ENCODE measurements at regions not wholly inside any gene's neighbourhood (a gene's known extent, or its start where the extent isn't known, plus 50 kb on each side); places are given as distances from the start of the nearest gene placed in this dataset.

GRCh38 chr14:61226015-61226654 lies 55.0 kb downstream of the TMEM30B start:
- intact Hi-C loops (cut with DNase I; ENCODE audit: low total_unique reads) = no loop called here
- Histone ChIP-seq H3K4me3 (no peak overlapping the region), H3K36me3 (no peaks in the 10 kb centered on the region), H3K9me3 (no peaks in the 10 kb centered on the region), H3K27me3 (replicated peaks in 1 of 7) (peaks cover 0 to 34% (median 0%) of the 10 kb centered on the region in 7 donors), H3K4me1 (no peaks in the 10 kb centered on the region), H3K27ac (no peak overlapping the region)
- WGBS, 5 donors = 35 to 75% (median 59%) methylated on average over 5 of the region's 5 CpGs
- no peak for TF ChIP-seq POLR2AphosphoS5 (IDR thresholded peaks at IDR 0.05)
- TF ChIP-seq CTCF (IDR thresholded peaks at IDR 0.05 in 8 of 11, conservative IDR thresholded peaks at IDR 0.05 in 3 of 11) = no peak
- TF ChIP-seq POLR2A (IDR thresholded peaks at IDR 0.05) = no peak
- no peak for DNase-seq

GRCh38 chr14:61225344-61225743 lies 55.8 kb downstream of the TMEM30B start:
- peaks cover 0 to 35% (median 0%) of the 10 kb centered on the region in 7 donors for H3K27me3 ChIP-seq (replicated peaks in 1 of 7)
- H3K9me3 ChIP-seq = no peaks in the 10 kb centered on the region
- intact Hi-C loops (cut with DNase I; ENCODE audit: low total_unique reads) = no loop called here
- DNase-seq = no peak
- H3K4me3 ChIP-seq = no peak overlapping the region
- no peaks in the 10 kb centered on the region for H3K36me3 ChIP-seq
- 85 to 93% (median 87%) methylated on average over 6 of the region's 6 CpGs for WGBS, 5 donors
- no peaks in the 10 kb centered on the region for H3K4me1 ChIP-seq
- TF ChIP-seq POLR2A (IDR thresholded peaks at IDR 0.05) (no peak), POLR2AphosphoS5 (IDR thresholded peaks at IDR 0.05) (no peak), CTCF (IDR thresholded peaks at IDR 0.05 in 8 of 11, conservative IDR thresholded peaks at IDR 0.05 in 3 of 11) (no peak)
- no peak overlapping the region for H3K27ac ChIP-seq

- intact Hi-C loops (cut with DNase I; ENCODE audit: low total_unique reads) = no loop called here
These were observed 57.6 kb downstream of the TMEM30B start for GRCh38 chr14:61223552-61223951.

GRCh38 chr14:61222388-61222787 lies 58.8 kb downstream of the TMEM30B start:
- DNase-seq = no peak
- Histone ChIP-seq H3K4me1 (no peaks in the 10 kb centered on the region), H3K36me3 (no peaks in the 10 kb centered on the region), H3K27ac (no peak overlapping the region), H3K9me3 (no peaks in the 10 kb centered on the region), H3K4me3 (no peak overlapping the region), H3K27me3 (replicated peaks in 1 of 7) (peaks cover 0 to 48% (median 0%) of the 10 kb centered on the region in 7 donors)
- intact Hi-C loops (cut with DNase I; ENCODE audit: low total_unique reads) = no loop called here
- TF ChIP-seq CTCF (IDR thresholded peaks at IDR 0.05 in 8 of 11, conservative IDR thresholded peaks at IDR 0.05 in 3 of 11) (no peak), POLR2A (IDR thresholded peaks at IDR 0.05) (no peak), POLR2AphosphoS5 (IDR thresholded peaks at IDR 0.05) (no peak)
- 72 to 87% (median 74%) methylated on average over 3 of the region's 3 CpGs for WGBS, 5 donors

More at GRCh38 chr14:61223552-61223951, 57.6 kb downstream of the TMEM30B start:
- DNase-seq = no peak
- Histone ChIP-seq H3K27me3 (replicated peaks in 1 of 7) (peaks cover 0 to 45% (median 0%) of the 10 kb centered on the region in 7 donors), H3K9me3 (no peaks in the 10 kb centered on the region), H3K27ac (no peak overlapping the region), H3K36me3 (no peaks in the 10 kb centered on the region), H3K4me3 (no peak overlapping the region), H3K4me1 (no peaks in the 10 kb centered on the region)
- no peak for TF ChIP-seq CTCF (IDR thresholded peaks at IDR 0.05 in 8 of 11, conservative IDR thresholded peaks at IDR 0.05 in 3 of 11)

Data from spleen (tissue), 11 donors.